H9 (cell line): ENCODE measurements at regions not wholly inside any gene's neighbourhood (a gene's known extent, or its start where the extent isn't known, plus 50 kb on each side); places are given as distances from the start of the nearest gene placed in this dataset.

Source experiments
- DNase-seq: peaks from one replicate; pipeline ENCODE4 v3.0.0-alpha.2; 2017
- H2AFZ ChIP-seq: one replicate; pipeline ENCODE4 v1.6.1; 2013; ENCODE audit warnings: mild to moderate bottlenecking, low read length, control low read depth, moderate library complexity
- H2AK5ac ChIP-seq: 2 replicates; pipeline ENCODE4 v1.6.1; 2013; ENCODE audit warnings: low read length, control low read depth, mixed read lengths; ENCODE audit not compliant: insufficient read length
- H2BK120ac ChIP-seq: one replicate; pipeline ENCODE4 v1.6.1; 2013; ENCODE audit warnings: low read depth, mild to moderate bottlenecking, low read length, control low read depth, inconsistent platforms; ENCODE audit not compliant: poor library complexity, severe bottlenecking
- H2BK12ac ChIP-seq: 2 replicates; pipeline ENCODE4 v1.6.1; 2013; ENCODE audit warnings: low read length, control low read depth, mixed read lengths, low read depth; ENCODE audit not compliant: insufficient read length
- H2BK15ac ChIP-seq: 2 replicates; pipeline ENCODE4 v1.6.1; 2013; ENCODE audit warnings: low read depth, low read length, control low read depth
- H2BK20ac ChIP-seq: one replicate; pipeline ENCODE4 v1.6.1; 2013; ENCODE audit warnings: low read depth, mild to moderate bottlenecking, low read length, control low read depth, inconsistent platforms; ENCODE audit not compliant: poor library complexity, severe bottlenecking
- H2BK5ac ChIP-seq: 2 replicates; pipeline ENCODE4 v1.6.1; 2013; ENCODE audit warnings: low read length, control low read depth, mixed read lengths; ENCODE audit not compliant: insufficient read length
- H3K14ac ChIP-seq: 2 replicates; pipeline ENCODE4 v1.6.1; 2013; ENCODE audit warnings: low read length, control low read depth; ENCODE audit not compliant: insufficient read depth
- H3K18ac ChIP-seq: 2 replicates; pipeline ENCODE4 v1.6.1; 2013; ENCODE audit warnings: low read depth, mild to moderate bottlenecking, mixed read lengths, low read length, control low read depth; ENCODE audit not compliant: insufficient read length
- H3K23ac ChIP-seq: 2 replicates; pipeline ENCODE4 v1.6.1; 2013; ENCODE audit warnings: low read length, control low read depth, mixed read lengths, low read depth; ENCODE audit not compliant: insufficient read length
- H3K23me2 ChIP-seq: 2 replicates; pipeline ENCODE4 v1.6.1; 2013; ENCODE audit warnings: low read depth, mild to moderate bottlenecking, mixed read lengths, low read length, control low read depth; ENCODE audit not compliant: insufficient read length, poor library complexity, severe bottlenecking
- H3K27ac ChIP-seq: 2 replicates; pipeline ENCODE4 v1.5.1; 2013; ENCODE audit warnings: low read length, control low read depth, mixed read lengths, low read depth; ENCODE audit not compliant: insufficient read length
- H3K27me3 ChIP-seq: 2 replicates; pipeline ENCODE4 v1.6.1; 2013; ENCODE audit warnings: low read length, control low read depth, inconsistent platforms; ENCODE audit not compliant: insufficient read depth
- H3K4ac ChIP-seq: 2 replicates; pipeline ENCODE4 v1.6.1; 2013; ENCODE audit warnings: low read depth, mild to moderate bottlenecking, control low read depth, inconsistent platforms, low read length, moderate library complexity
- H3K4me1 ChIP-seq: 2 replicates; pipeline ENCODE4 v1.6.1; 2013; ENCODE audit warnings: low read length, control low read depth, inconsistent platforms; ENCODE audit not compliant: insufficient read depth
- H3K4me2 ChIP-seq: 2 replicates; pipeline ENCODE4 v1.6.1; 2013; ENCODE audit warnings: low read length, control low read depth, mixed read lengths; ENCODE audit not compliant: insufficient read length, insufficient read depth
- H3K56ac ChIP-seq: 2 replicates; pipeline ENCODE4 v1.6.1; 2013; ENCODE audit warnings: low read depth, mild to moderate bottlenecking, mixed read lengths, low read length, control low read depth; ENCODE audit not compliant: insufficient read length
- H3K79me1 ChIP-seq: 2 replicates; pipeline ENCODE4 v1.6.1; 2013; ENCODE audit warnings: low read depth, mild to moderate bottlenecking, moderate library complexity, low read length, control low read depth, inconsistent platforms; ENCODE audit not compliant: insufficient read depth, poor library complexity, severe bottlenecking
- H3K79me2 ChIP-seq: 2 replicates; pipeline ENCODE4 v1.6.1; 2013; ENCODE audit warnings: low read length, control low read depth, inconsistent platforms; ENCODE audit not compliant: insufficient read depth
- H3K9ac ChIP-seq: 2 replicates; pipeline ENCODE4 v1.6.1; 2013; ENCODE audit warnings: low read length, control low read depth, mixed read lengths; ENCODE audit not compliant: insufficient read length; ENCODE audit errors: extremely low read depth
- H3K9me3 ChIP-seq: one replicate; pipeline ENCODE4 v1.6.1; 2013; ENCODE audit warnings: low read depth, low read length, inconsistent platforms; ENCODE audit not compliant: control insufficient read depth
- H3T11ph ChIP-seq: one replicate; pipeline ENCODE4 v1.6.1; 2013; ENCODE audit warnings: mild to moderate bottlenecking, low read length, control low read depth, inconsistent platforms
- H4K20me1 ChIP-seq: one replicate; pipeline ENCODE4 v1.6.1; 2013; ENCODE audit not compliant: control insufficient read depth, insufficient read length, insufficient read depth
- H4K5ac ChIP-seq: 2 replicates; pipeline ENCODE4 v1.6.1; 2013; ENCODE audit warnings: low read depth, mild to moderate bottlenecking, mixed read lengths, low read length, control low read depth; ENCODE audit not compliant: insufficient read length
- H4K8ac ChIP-seq: replicated peaks from 2 replicates; pipeline ENCODE4 v1.6.1; 2013; ENCODE audit warnings: low read length, control low read depth, mixed read lengths, low read depth; ENCODE audit not compliant: insufficient read length
- H4K91ac ChIP-seq: 2 replicates; pipeline ENCODE4 v1.6.1; 2013; ENCODE audit warnings: low read depth, mild to moderate bottlenecking, moderate library complexity, mixed read lengths, low read length, control low read depth; ENCODE audit not compliant: insufficient read length
- H3K27ac Mint-ChIP-seq, 3 experiments: 2 replicates in 2 of 3; 3 replicates in 1 of 3; pipeline ENCODE4 v1.8.0; 2020 to 2021; ENCODE audit warnings: mixed read lengths in 3 of 3, mild to moderate bottlenecking in 1 of 3, moderate library complexity in 1 of 3
- H3K27me3 Mint-ChIP-seq: 2 replicates; pipeline ENCODE4 v1.8.0; 2021; ENCODE audit warnings: low read depth, mild to moderate bottlenecking, moderate library complexity, mixed read lengths
- H3K36me3 Mint-ChIP-seq, 3 experiments: 2 replicates in 2 of 3; 3 replicates in 1 of 3; pipeline ENCODE4 v1.8.0; 2020 to 2021; ENCODE audit warnings: low read depth in 3 of 3, mixed read lengths in 3 of 3; ENCODE audit not compliant: insufficient read depth in 1 of 3
- H3K4me1 Mint-ChIP-seq, 2 experiments: 2 replicates each; pipeline ENCODE4 v1.8.0; 2020; ENCODE audit warnings: mixed read lengths in 2 of 2
- H3K4me3 Mint-ChIP-seq, 2 experiments: 2 replicates in 1 of 2; 3 replicates in 1 of 2; pipeline ENCODE4 v1.8.0; 2020 to 2021; ENCODE audit warnings: mild to moderate bottlenecking in 2 of 2, mixed read lengths in 2 of 2, moderate library complexity in 1 of 2
- H3K9me3 Mint-ChIP-seq, 2 experiments: 2 replicates in 1 of 2; 3 replicates in 1 of 2; pipeline ENCODE4 v1.8.0; 2020; ENCODE audit warnings: mild to moderate bottlenecking in 2 of 2, mixed read lengths in 2 of 2, moderate library complexity in 1 of 2
- WGBS: extraction: QIAGEN DNeasy Blood & Tissue Kit; methylation state at CpG from one replicate; pipeline ENCODE4 v1.1.7; 2013; ENCODE audit warnings: missing lambda C conversion rate, low lambda C conversion rate, mixed read lengths; ENCODE audit not compliant: insufficient read length; ENCODE audit errors: extremely low coverage; 5-methylcytosine and 5-hydroxymethylcytosine counted together
- TF ChIP-seq, protein P1 (sequence below): fragments of 200-600 bp; sonication (generic); conservative IDR thresholded peaks from 3 replicates; pipeline ENCODE4 v1.8.0; 2021; ENCODE audit warnings: antibody characterized with exemption, mild to moderate bottlenecking

DNA sequence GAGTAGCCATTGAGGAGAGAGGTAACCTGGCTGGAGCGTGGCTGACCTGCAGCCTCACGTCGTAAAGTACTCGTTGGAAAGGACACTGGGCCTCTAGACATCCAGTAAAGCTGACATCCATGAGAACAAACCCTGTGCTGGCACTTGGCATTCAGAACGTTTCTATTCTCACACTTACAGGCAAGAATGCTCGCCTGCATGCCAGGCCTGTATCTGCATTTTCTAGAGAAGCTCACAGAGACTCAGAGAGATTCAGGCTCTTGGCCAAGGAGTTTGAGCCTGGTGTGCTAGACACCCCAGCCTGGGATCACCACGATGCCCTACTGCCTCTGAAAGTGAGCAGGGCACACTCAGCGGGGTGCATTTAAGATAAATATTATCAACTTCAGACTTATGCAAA lies 379.8 kb upstream of the CDH4 start:
- WGBS: no CpG with 5 or more reads among the region's 8 CpGs
- Histone ChIP-seq H4K5ac (no peak overlapping the region), H2AK5ac (no peak overlapping the region), H3K18ac (no peak overlapping the region), H3K27me3 (no peaks in the 10 kb centered on the region; the same call in 1 of the 2 replicates), H2BK20ac (no peak overlapping the region), H2BK15ac (no peak overlapping the region), H4K91ac (no peak overlapping the region), H3K56ac (no peak overlapping the region), H3K79me1 (no peaks in the 10 kb centered on the region), H3K23ac (no peak overlapping the region), H3K9me3 (no peaks in the 10 kb centered on the region), H4K8ac (no peak overlapping the region), H2AFZ (no peak overlapping the region), H3K23me2 (no peaks in the 10 kb centered on the region), H3K9ac (no peak overlapping the region), H3K14ac (no peak overlapping the region; the same call in 1 of the 2 replicates), H2BK120ac (no peak overlapping the region), H3K27ac (no peak overlapping the region), H2BK12ac (no peak overlapping the region), H3K79me2 (no peaks in the 10 kb centered on the region), H4K20me1 (no peaks in the 10 kb centered on the region), H3K4me2 (no peak overlapping the region), H2BK5ac (no peak overlapping the region), H3K4ac (no peak overlapping the region), H3T11ph (no peak overlapping the region), H3K4me1 (no peaks in the 10 kb centered on the region)
- no peaks in the 10 kb centered on the region for H3K9me3 Mint-ChIP-seq
- no peak overlapping the region for H3K4me3 Mint-ChIP-seq
- TF ChIP-seq, protein P1, sequence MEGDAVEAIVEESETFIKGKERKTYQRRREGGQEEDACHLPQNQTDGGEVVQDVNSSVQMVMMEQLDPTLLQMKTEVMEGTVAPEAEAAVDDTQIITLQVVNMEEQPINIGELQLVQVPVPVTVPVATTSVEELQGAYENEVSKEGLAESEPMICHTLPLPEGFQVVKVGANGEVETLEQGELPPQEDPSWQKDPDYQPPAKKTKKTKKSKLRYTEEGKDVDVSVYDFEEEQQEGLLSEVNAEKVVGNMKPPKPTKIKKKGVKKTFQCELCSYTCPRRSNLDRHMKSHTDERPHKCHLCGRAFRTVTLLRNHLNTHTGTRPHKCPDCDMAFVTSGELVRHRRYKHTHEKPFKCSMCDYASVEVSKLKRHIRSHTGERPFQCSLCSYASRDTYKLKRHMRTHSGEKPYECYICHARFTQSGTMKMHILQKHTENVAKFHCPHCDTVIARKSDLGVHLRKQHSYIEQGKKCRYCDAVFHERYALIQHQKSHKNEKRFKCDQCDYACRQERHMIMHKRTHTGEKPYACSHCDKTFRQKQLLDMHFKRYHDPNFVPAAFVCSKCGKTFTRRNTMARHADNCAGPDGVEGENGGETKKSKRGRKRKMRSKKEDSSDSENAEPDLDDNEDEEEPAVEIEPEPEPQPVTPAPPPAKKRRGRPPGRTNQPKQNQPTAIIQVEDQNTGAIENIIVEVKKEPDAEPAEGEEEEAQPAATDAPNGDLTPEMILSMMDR: no peak
- no peak overlapping the region for H3K27ac Mint-ChIP-seq
- H3K36me3 Mint-ChIP-seq: no peaks in the 10 kb centered on the region; a peak in 1 of 7 replicates
- DNase-seq: no peak
- H3K4me1 Mint-ChIP-seq: peaks cover 5 to 10% of the 10 kb centered on the region in 2 experiments; a peak in 2 of 4 replicates
- H3K27me3 Mint-ChIP-seq: peaks cover 32% of the 10 kb centered on the region
